ENCODE measurements at regions not wholly inside any gene's neighbourhood (a gene's known extent, or its start where the extent isn't known, plus 50 kb on each side); places are given as distances from the start of the nearest gene placed in this dataset.

GRCh38 chr3:46120983-46121382, 87.1 kb downstream of the CCR1 start:
- TF ChIP-seq CTCF (IDR thresholded peaks at IDR 0.05; ENCODE audit: low read depth, low read length) = no peak
- no peak for TF ChIP-seq EZH2phosphoT487 (IDR thresholded peaks at IDR 0.05; ENCODE audit: low read depth)

All from OCI-LY3 (cell line).